HCT116 (cell line): ENCODE measurements at regions not wholly inside any gene's neighbourhood (a gene's known extent, or its start where the extent isn't known, plus 50 kb on each side); places are given as distances from the start of the nearest gene placed in this dataset.

Experiments
- ATAC-seq: fragments of 200-7000 bp; cut with Tn5 transposase; 2 replicates; pipeline ENCODE4 v1.9.1; 2020; ENCODE audit warnings: mild to moderate bottlenecking, moderate library complexity
- BruUV-seq: library from RNA; stranded (reverse); fragments of 400-500 nt; replicated peaks from 2 replicates; lab custom pipeline; 2021; lab: Mats Ljungman, UMichigan
- CTCF ChIA-PET: fragments of 300-600 bp; sonication (Branson Sonifier 250); formaldehyde crosslinking; loops from one replicate; lab custom pipeline; 2021; ENCODE audit warnings: antibody characterized with exemption; lab: Charles Lee
- POLR2A ChIA-PET: fragments of 300-600, 350-600 bp; sonication (Branson Sonifier 250); formaldehyde crosslinking; loops from one replicate; lab custom pipeline; 2021; ENCODE audit warnings: antibody characterized with exemption; lab: Charles Lee
- RAD21 ChIA-PET, 2 experiments: fragments of 300-600 bp; sonication (Branson Sonifier 250); formaldehyde crosslinking; loops; one replicate each; lab custom pipeline; 2023; ENCODE audit warnings: low total read pairs in 2 of 2; ENCODE audit not compliant: uncharacterized antibody in 2 of 2, unreplicated experiment in 2 of 2, low non-redundant PET in 1 of 2; lab: Charles Lee
- DNase-seq: peaks from one replicate; pipeline ENCODE4 v3.0.0-alpha.2; 2010; ENCODE audit warnings: low read depth, low spot score
- H2AFZ ChIP-seq: fragments of 200-600 bp; shearing (Covaris generic), sonication (generic); 2 replicates; pipeline ENCODE4 v1.6.1; 2017; ENCODE audit warnings: low read depth, mixed run types, mixed read lengths, antibody characterized with exemption, low read length; ENCODE audit not compliant: poor library complexity, severe bottlenecking
- H3K27ac ChIP-seq: 2 replicates; pipeline ENCODE4 v1.5.1; 2012; ENCODE audit warnings: low read depth, low read length
- H3K27me3 ChIP-seq: fragments of 200-600 bp; sonication (generic); 2 replicates; pipeline ENCODE4 v1.6.1; 2016; ENCODE audit warnings: mixed run types, low read length, mixed read lengths; ENCODE audit not compliant: insufficient read depth
- H3K36me3 ChIP-seq, 2 experiments: fragments of 200-500 bp in 1 of 2; fragments of 200-600 bp in 1 of 2; sonication (Bioruptor generic) in 1 of 2; sonication (generic) in 1 of 2; 2 replicates each; pipeline versions ENCODE4 v1.5.1 to v1.6.1; 2014 to 2016; ENCODE audit warnings: low read length in 2 of 2, inconsistent platforms in 1 of 2, mixed read lengths in 1 of 2, mixed run types in 1 of 2; ENCODE audit not compliant: insufficient read depth in 2 of 2, control insufficient read depth in 1 of 2
- H3K4me1 ChIP-seq, 2 experiments: fragments of 200-600 bp in 1 of 2; sonication (generic) in 1 of 2; 2 replicates each; pipeline versions ENCODE4 v1.5.1 to v1.6.1; 2012 to 2017; ENCODE audit warnings: low read length in 2 of 2, inconsistent platforms in 1 of 2, mild to moderate bottlenecking in 1 of 2, mixed read lengths in 1 of 2, mixed run types in 1 of 2, moderate library complexity in 1 of 2; ENCODE audit not compliant: insufficient read depth in 2 of 2, control insufficient read depth in 1 of 2
- H3K4me2 ChIP-seq: fragments of 200-600 bp; sonication (generic); 2 replicates; pipeline ENCODE4 v1.6.1; 2017; ENCODE audit warnings: mixed run types, low read length, mixed read lengths
- H3K4me3 ChIP-seq, 2 experiments: fragments of 200-600 bp in 1 of 2; sonication (generic) in 1 of 2; replicated peaks in 1 of 2; 2 replicates each; pipeline ENCODE4 v1.5.1; 2011 to 2016; ENCODE audit warnings: low read length in 2 of 2, control low read depth in 1 of 2, low read depth in 1 of 2, mild to moderate bottlenecking in 1 of 2, mixed read lengths in 1 of 2, mixed run types in 1 of 2
- H3K79me2 ChIP-seq: fragments of 200-600 bp; sonication (generic); 2 replicates; pipeline ENCODE4 v1.6.1; 2017; ENCODE audit warnings: mild to moderate bottlenecking, mixed run types, low read length, moderate library complexity, mixed read lengths; ENCODE audit not compliant: insufficient read depth
- H3K9ac ChIP-seq: fragments of 200-600 bp; sonication (generic); 2 replicates; pipeline ENCODE4 v1.6.1; 2016; ENCODE audit warnings: low read length, mixed read lengths
- H3K9me2 ChIP-seq: fragments of 200-600 bp; sonication (generic), shearing (Covaris generic); 2 replicates; pipeline ENCODE4 v1.6.1; 2017; ENCODE audit warnings: mixed run types, mild to moderate bottlenecking, moderate library complexity; ENCODE audit not compliant: insufficient read depth
- H3K9me3 ChIP-seq, 2 experiments: fragments of 200-500 bp in 1 of 2; fragments of 200-600 bp in 1 of 2; sonication (Bioruptor generic) in 1 of 2; sonication (generic) in 1 of 2; 2 replicates each; pipeline ENCODE4 v1.6.1; 2014 to 2017; ENCODE audit warnings: low read length in 2 of 2, mixed read lengths in 2 of 2, inconsistent platforms in 1 of 2, low read depth in 1 of 2, mild to moderate bottlenecking in 1 of 2, mixed run types in 1 of 2, moderate library complexity in 1 of 2; ENCODE audit not compliant: control insufficient read depth in 1 of 2, insufficient read depth in 1 of 2
- H4K20me1 ChIP-seq: fragments of 200-600 bp; sonication (generic), shearing (Covaris generic); 2 replicates; pipeline ENCODE4 v1.6.1; 2017; ENCODE audit warnings: mixed run types, mild to moderate bottlenecking, moderate library complexity; ENCODE audit not compliant: insufficient read depth
- CEBPB ChIP-seq: IDR thresholded peaks from 2 replicates; pipeline ENCODE4 v1.6.1; 2012; ENCODE audit warnings: low read depth
- EZH2 ChIP-seq: fragments of 200-600 bp; sonication (generic); IDR thresholded peaks from 2 replicates; pipeline ENCODE4 v1.6.1; 2017; ENCODE audit warnings: antibody characterized with exemption, mixed run types
- FOSL1 ChIP-seq: IDR thresholded peaks from 2 replicates; pipeline ENCODE4 v1.6.1; 2012; ENCODE audit warnings: low read depth
- JUND ChIP-seq: IDR thresholded peaks from 2 replicates; pipeline ENCODE4 v1.6.1; 2012
- POLR2A ChIP-seq: IDR thresholded peaks from 2 replicates; pipeline ENCODE4 v1.7.0; 2011; ENCODE audit warnings: borderline replicate concordance; ENCODE audit not compliant: insufficient read depth, insufficient read length; ENCODE audit errors: extremely low read depth
- POLR2AphosphoS5 ChIP-seq: IDR thresholded peaks from 2 replicates; pipeline ENCODE4 v1.6.1; 2011; ENCODE audit warnings: mild to moderate bottlenecking, low read depth, low read length, moderate library complexity
- RAD21 ChIP-seq: IDR thresholded peaks from 2 replicates; pipeline ENCODE4 v1.6.1; 2012; ENCODE audit warnings: low read depth, mild to moderate bottlenecking
- TCF7L2 ChIP-seq: IDR thresholded peaks from 2 replicates; pipeline ENCODE4 v1.7.0; 2011; ENCODE audit warnings: borderline replicate concordance, inconsistent platforms; ENCODE audit not compliant: insufficient read depth, insufficient read length; ENCODE audit errors: extremely low read depth
- intact Hi-C: fragments of 100-400 bp; cut with micrococcal nuclease; formaldehyde crosslinking; loops from 2 replicates; pipeline ENCODE4 v1.10.0; 2022
- TF ChIP-seq, protein P1 (sequence below): IDR thresholded peaks from 2 replicates; pipeline ENCODE4 v1.6.1; 2012; ENCODE audit warnings: low read depth
- TF ChIP-seq, protein P2 (sequence below): IDR thresholded peaks from 2 replicates; pipeline ENCODE4 v1.6.1; 2012

DNA sequence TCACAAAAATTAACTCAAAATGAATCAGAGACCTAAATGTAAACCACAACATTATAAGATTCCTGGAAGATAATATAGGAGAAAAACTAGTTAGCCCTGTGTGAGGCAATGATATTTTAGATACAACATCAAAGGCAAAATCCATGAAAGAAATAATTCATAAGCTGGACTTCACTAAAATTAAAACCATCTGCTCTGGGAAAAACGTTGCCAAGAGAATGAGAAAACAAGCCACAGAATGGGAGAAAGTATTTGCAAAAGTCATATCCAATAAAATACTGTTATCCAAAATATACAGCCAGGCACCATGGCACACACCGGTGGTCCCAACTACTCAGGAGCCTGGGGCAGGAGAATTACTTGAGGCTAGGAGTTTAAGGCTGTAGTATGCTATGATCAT is 70.3 kb downstream of the SYF2 start:
- DNase-seq: no peak
- RAD21 ChIA-PET: no interaction called here

More for the DNA sequence above, 70.3 kb downstream of the SYF2 start:
- no TSS peak for BruUV-seq
- CTCF ChIA-PET: no interaction called here
- no peak for ATAC-seq
- Histone ChIP-seq H3K4me1 (peaks cover 9 to 10% of the 10 kb centered on the region in 2 experiments), H3K79me2 (no peaks in the 10 kb centered on the region), H3K9me3 (no peaks in the 10 kb centered on the region), H3K27me3 (no peaks in the 10 kb centered on the region), H3K9ac (no peak overlapping the region), H3K36me3 (no peaks in the 10 kb centered on the region)
- no peak for TF ChIP-seq CEBPB
- no peak for TF ChIP-seq JUND
- no peak for TF ChIP-seq FOSL1
- TF ChIP-seq TCF7L2: no peak
- TF ChIP-seq POLR2AphosphoS5: no peak
- TF ChIP-seq, protein P1, sequence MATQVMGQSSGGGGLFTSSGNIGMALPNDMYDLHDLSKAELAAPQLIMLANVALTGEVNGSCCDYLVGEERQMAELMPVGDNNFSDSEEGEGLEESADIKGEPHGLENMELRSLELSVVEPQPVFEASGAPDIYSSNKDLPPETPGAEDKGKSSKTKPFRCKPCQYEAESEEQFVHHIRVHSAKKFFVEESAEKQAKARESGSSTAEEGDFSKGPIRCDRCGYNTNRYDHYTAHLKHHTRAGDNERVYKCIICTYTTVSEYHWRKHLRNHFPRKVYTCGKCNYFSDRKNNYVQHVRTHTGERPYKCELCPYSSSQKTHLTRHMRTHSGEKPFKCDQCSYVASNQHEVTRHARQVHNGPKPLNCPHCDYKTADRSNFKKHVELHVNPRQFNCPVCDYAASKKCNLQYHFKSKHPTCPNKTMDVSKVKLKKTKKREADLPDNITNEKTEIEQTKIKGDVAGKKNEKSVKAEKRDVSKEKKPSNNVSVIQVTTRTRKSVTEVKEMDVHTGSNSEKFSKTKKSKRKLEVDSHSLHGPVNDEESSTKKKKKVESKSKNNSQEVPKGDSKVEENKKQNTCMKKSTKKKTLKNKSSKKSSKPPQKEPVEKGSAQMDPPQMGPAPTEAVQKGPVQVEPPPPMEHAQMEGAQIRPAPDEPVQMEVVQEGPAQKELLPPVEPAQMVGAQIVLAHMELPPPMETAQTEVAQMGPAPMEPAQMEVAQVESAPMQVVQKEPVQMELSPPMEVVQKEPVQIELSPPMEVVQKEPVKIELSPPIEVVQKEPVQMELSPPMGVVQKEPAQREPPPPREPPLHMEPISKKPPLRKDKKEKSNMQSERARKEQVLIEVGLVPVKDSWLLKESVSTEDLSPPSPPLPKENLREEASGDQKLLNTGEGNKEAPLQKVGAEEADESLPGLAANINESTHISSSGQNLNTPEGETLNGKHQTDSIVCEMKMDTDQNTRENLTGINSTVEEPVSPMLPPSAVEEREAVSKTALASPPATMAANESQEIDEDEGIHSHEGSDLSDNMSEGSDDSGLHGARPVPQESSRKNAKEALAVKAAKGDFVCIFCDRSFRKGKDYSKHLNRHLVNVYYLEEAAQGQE: no peak
- TF ChIP-seq, protein P2, sequence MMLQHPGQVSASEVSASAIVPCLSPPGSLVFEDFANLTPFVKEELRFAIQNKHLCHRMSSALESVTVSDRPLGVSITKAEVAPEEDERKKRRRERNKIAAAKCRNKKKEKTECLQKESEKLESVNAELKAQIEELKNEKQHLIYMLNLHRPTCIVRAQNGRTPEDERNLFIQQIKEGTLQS: no peak
- TF ChIP-seq EZH2: no peak
- no peak for TF ChIP-seq POLR2A
- TF ChIP-seq RAD21: no peak
- TF ChIP-seq, all 23 proteins: peak for 0
- POLR2A ChIA-PET: no interaction called here
- no peaks in the 10 kb centered on the region for H3K9me2 ChIP-seq
- intact Hi-C loops: no loop called here
- H2AFZ ChIP-seq: no peak overlapping the region
- no peaks in the 10 kb centered on the region for H4K20me1 ChIP-seq
- no peak overlapping the region for H3K4me2 ChIP-seq
- no peak overlapping the region for H3K4me3 ChIP-seq
- H3K27ac ChIP-seq: no peak overlapping the region
